ENCODE measurements at regions not wholly inside any gene's neighbourhood (a gene's known extent, or its start where the extent isn't known, plus 50 kb on each side); places are given as distances from the start of the nearest gene placed in this dataset.

DNA sequence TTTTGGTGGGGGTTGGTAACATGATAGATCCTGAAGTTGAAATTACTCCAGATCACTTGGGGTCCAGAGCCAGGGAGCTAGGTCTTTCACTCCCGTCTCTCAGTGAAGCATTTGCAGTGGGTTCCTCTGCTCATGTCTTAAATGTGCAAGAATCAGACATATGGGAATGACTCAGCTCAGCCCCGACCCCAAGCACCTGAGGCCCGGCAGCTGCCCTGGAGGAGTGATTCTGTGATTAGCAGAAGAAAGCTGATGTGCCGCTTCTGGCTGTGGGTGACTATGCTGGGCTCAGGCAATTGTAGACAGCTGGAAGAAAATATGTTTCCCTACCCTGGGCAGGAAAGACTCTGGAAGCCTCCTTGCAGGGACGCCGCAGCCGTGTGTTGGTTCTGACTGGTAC, 601.7 kb downstream of the NPHP4 start:
- TF ChIP-seq POLR2AphosphoS5 (IDR thresholded peaks at IDR 0.05) (no peak), POLR2A (IDR thresholded peaks at IDR 0.05) (no peak)
- TF ChIP-seq, protein P1, sequence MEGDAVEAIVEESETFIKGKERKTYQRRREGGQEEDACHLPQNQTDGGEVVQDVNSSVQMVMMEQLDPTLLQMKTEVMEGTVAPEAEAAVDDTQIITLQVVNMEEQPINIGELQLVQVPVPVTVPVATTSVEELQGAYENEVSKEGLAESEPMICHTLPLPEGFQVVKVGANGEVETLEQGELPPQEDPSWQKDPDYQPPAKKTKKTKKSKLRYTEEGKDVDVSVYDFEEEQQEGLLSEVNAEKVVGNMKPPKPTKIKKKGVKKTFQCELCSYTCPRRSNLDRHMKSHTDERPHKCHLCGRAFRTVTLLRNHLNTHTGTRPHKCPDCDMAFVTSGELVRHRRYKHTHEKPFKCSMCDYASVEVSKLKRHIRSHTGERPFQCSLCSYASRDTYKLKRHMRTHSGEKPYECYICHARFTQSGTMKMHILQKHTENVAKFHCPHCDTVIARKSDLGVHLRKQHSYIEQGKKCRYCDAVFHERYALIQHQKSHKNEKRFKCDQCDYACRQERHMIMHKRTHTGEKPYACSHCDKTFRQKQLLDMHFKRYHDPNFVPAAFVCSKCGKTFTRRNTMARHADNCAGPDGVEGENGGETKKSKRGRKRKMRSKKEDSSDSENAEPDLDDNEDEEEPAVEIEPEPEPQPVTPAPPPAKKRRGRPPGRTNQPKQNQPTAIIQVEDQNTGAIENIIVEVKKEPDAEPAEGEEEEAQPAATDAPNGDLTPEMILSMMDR (IDR thresholded peaks at IDR 0.05) = no peak
- H3K27ac ChIP-seq = no peak overlapping the region
- intact Hi-C loops (cut with DNase I) = no loop called here
- WGBS = 72% methylated on average over 7 of the region's 7 CpGs
- H3K4me3 ChIP-seq = no peak overlapping the region
- H3K9me3 ChIP-seq = no peaks in the 10 kb centered on the region
- H3K36me3 ChIP-seq = no peaks in the 10 kb centered on the region
- no peak for DNase-seq (ENCODE audit: low spot score)
- H3K4me1 ChIP-seq (replicated peaks) = no peaks in the 10 kb centered on the region
- no peaks in the 10 kb centered on the region for H3K27me3 ChIP-seq (replicated peaks; ENCODE audit: insufficient read depth)

DNA sequence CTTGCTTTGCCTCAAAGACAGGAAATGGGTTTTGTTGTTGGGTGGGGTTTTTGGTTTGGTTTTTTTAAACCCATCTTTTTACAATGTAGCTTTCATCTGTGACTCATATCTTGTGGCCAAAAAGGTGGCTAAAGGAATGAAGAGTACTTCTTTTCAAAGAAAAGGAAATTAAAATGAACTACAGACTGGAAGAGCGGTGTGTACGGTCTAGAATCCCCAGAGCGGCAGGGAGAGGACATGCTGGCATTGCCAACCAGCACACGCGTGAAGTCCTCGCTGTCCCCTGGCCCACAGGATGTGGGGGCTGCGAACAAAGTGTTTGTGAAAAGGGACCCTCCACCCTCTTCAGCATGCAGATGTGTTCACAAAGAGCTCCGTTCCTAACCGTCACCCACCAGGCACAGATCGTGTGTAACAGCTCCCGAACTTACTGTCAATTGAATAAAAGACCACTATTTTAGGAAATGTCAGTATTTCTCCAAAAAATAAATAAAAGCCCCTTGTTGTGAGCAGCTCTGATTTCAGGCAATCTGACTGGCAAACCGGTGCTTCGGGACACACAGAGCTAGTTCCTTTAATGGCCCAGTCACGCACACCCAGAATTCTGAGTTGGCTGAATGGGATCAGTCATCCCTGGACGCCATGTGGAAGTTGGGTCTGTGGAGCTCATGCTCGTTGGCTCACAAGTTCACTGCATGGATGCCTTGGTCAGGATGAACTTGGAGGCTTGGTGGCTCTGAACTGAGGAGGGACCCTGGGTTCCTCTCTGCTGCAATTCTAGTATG, 602.9 kb downstream of the NPHP4 start:
- TF ChIP-seq POLR2A (IDR thresholded peaks at IDR 0.05) = no peak
- no peak for TF ChIP-seq POLR2AphosphoS5 (IDR thresholded peaks at IDR 0.05)
- TF ChIP-seq, protein P1 (IDR thresholded peaks at IDR 0.05) = no peak
- no peaks in the 10 kb centered on the region for H3K27me3 ChIP-seq (replicated peaks; ENCODE audit: insufficient read depth)

DNA sequence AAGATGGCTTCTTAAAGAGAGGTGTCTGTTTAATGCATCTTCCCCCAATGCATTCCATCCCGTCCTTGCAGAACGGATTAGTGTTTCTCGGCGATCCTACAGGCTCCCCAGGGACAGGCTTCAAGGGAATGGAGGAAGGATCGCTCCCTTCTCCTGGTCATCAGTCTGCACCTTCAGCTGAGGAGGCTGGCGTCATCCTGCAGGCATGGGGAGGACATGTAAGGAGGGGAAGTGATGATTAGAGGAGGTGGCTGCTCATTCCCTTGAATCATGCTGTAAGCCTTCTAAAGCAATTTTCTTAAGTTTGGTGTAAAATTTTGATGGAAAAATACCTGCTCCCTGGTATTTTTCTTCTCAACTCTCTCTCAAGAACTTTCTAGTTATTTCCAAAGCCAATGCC, 603.6 kb downstream of the NPHP4 start:
- intact Hi-C loops (cut with DNase I) = no loop called here
- no peak for DNase-seq (ENCODE audit: low spot score)

More for the DNA sequence above, 602.9 kb downstream of the NPHP4 start:
- H3K27ac ChIP-seq = no peak overlapping the region
- DNase-seq (ENCODE audit: low spot score) = no peak
- intact Hi-C loops (cut with DNase I) = no loop called here
- 80% methylated on average over 16 of the region's 16 CpGs for WGBS
- H3K4me3 ChIP-seq = no peak overlapping the region
- no peaks in the 10 kb centered on the region for H3K9me3 ChIP-seq
- H3K36me3 ChIP-seq = no peaks in the 10 kb centered on the region
- H3K4me1 ChIP-seq (replicated peaks) = no peaks in the 10 kb centered on the region

DNA sequence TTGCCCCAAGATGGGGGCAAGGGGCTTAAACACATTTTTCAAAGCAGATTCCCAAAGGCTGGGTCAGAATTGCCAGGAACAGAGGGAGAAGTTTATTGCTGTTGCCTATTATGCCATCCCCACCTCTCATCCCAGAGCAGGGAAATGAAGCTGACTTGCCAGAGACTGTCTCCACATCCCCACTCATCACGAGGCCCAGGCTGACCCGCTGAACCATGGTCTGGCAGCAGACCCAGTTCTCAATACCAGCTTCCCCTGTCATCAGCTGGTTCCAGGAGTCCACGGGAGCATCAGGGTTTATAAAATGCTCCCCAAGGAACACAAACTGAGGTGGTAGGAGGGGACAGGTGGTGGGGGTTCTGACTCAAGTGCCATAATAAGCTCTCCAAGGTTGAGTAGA, 605.9 kb downstream of the NPHP4 start:
- H3K9me3 ChIP-seq = no peaks in the 10 kb centered on the region
- intact Hi-C loops (cut with DNase I) = no loop called here
- no peak overlapping the region for H3K27ac ChIP-seq
- H3K27me3 ChIP-seq (replicated peaks; ENCODE audit: insufficient read depth) = no peaks in the 10 kb centered on the region
- WGBS = 54% methylated on average over 3 of the region's 3 CpGs
- H3K4me1 ChIP-seq (replicated peaks) = no peaks in the 10 kb centered on the region
- no peak for DNase-seq (ENCODE audit: low spot score)
- TF ChIP-seq POLR2AphosphoS5 (IDR thresholded peaks at IDR 0.05) (no peak), POLR2A (IDR thresholded peaks at IDR 0.05) (no peak)
- TF ChIP-seq, protein P1 (IDR thresholded peaks at IDR 0.05) = no peak
- no peak overlapping the region for H3K4me3 ChIP-seq
- H3K36me3 ChIP-seq = no peaks in the 10 kb centered on the region

More for the DNA sequence above, 603.6 kb downstream of the NPHP4 start:
- 87% methylated on average over 6 of the region's 6 CpGs for WGBS
- H3K4me1 ChIP-seq (replicated peaks) = no peaks in the 10 kb centered on the region
- TF ChIP-seq POLR2AphosphoS5 (IDR thresholded peaks at IDR 0.05) = no peak
- no peak for TF ChIP-seq POLR2A (IDR thresholded peaks at IDR 0.05)
- TF ChIP-seq, protein P1 (IDR thresholded peaks at IDR 0.05) = no peak
- H3K9me3 ChIP-seq = no peaks in the 10 kb centered on the region
- no peak overlapping the region for H3K4me3 ChIP-seq
- no peaks in the 10 kb centered on the region for H3K27me3 ChIP-seq (replicated peaks; ENCODE audit: insufficient read depth)
- H3K27ac ChIP-seq = no peak overlapping the region
- H3K36me3 ChIP-seq = no peaks in the 10 kb centered on the region

DNA sequence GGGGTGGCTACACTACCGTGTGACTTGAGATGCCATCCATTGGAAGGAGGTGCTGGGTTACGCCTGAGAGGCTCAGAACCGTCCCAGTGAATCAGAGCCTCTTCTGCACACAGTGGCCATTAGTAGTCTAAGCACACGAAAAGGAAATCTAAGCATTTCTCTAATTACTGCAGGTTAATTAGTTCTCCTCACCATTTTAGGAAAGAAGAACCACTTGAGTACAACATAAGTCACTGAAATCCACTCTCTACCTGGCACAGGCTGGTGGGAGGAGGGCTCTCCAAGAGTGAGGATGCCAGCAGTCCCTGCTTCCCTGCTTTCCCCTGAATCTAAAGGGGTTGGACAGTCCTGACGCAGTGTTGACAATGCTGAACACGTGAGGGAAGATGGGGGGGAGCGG, 606.3 kb downstream of the NPHP4 start:
- intact Hi-C loops (cut with DNase I) = no loop called here
- WGBS = 81% methylated on average over 7 of the region's 7 CpGs
- Histone ChIP-seq H3K27me3 (replicated peaks; ENCODE audit: insufficient read depth) (no peaks in the 10 kb centered on the region), H3K36me3 (no peaks in the 10 kb centered on the region), H3K27ac (no peak overlapping the region), H3K9me3 (no peaks in the 10 kb centered on the region), H3K4me1 (replicated peaks) (no peaks in the 10 kb centered on the region), H3K4me3 (no peak overlapping the region)
- TF ChIP-seq, protein P1 (IDR thresholded peaks at IDR 0.05) = no peak
- TF ChIP-seq POLR2AphosphoS5 (IDR thresholded peaks at IDR 0.05) (no peak), POLR2A (IDR thresholded peaks at IDR 0.05) (no peak)
- DNase-seq (ENCODE audit: low spot score) = no peak

All from prostate gland (tissue), 2 donors.